HG03469 (cell line): ENCODE measurements at regions not wholly inside any gene's neighbourhood (a gene's known extent, or its start where the extent isn't known, plus 50 kb on each side); places are given as distances from the start of the nearest gene placed in this dataset.

Experiments
- ATAC-seq: cut with Tn5 transposase; IDR thresholded peaks from one replicate; pipeline ENCODE4 v1.9.1; 2021; ENCODE audit warnings: mild to moderate bottlenecking, moderate library complexity, moderate number of reproducible peaks; ENCODE audit not compliant: unreplicated experiment

- ATAC-seq = no peak
These were observed 94.6 kb upstream of the UST start for GRCh38 chr6:148652205-148652604.

GRCh38 chr6:148653138-148653776 is 93.6 kb upstream of the UST start:
- ATAC-seq = no peak

GRCh38 chr6:148657048-148657447 is 89.8 kb upstream of the UST start:
- ATAC-seq = no peak

GRCh38 chr6:148658681-148659430 is 88.0 kb upstream of the UST start:
- no peak for ATAC-seq

- no peak for ATAC-seq
These were observed 79.4 kb upstream of the UST start for GRCh38 chr6:148667395-148667794.

- ATAC-seq = no peak
These were observed 75.7 kb upstream of the UST start for GRCh38 chr6:148671085-148671484.

GRCh38 chr6:148671952-148672351 is 74.9 kb upstream of the UST start:
- ATAC-seq = no peak

GRCh38 chr6:148674306-148674705 is 72.5 kb upstream of the UST start:
- ATAC-seq = no peak

- ATAC-seq = peak; percentile 77
These were observed 69.0 kb upstream of the UST start for GRCh38 chr6:148677594-148678476.

GRCh38 chr6:148678682-148679081 is 68.1 kb upstream of the UST start:
- ATAC-seq = no peak

- ATAC-seq = no peak
These were observed 65.2 kb upstream of the UST start for GRCh38 chr6:148681666-148682065.

- no peak for ATAC-seq
These were observed 64.6 kb upstream of the UST start for GRCh38 chr6:148682252-148682651.

- no peak for ATAC-seq
These were observed 63.8 kb upstream of the UST start for GRCh38 chr6:148682990-148683389.

- no peak for ATAC-seq
These were observed 57.7 kb upstream of the UST start for GRCh38 chr6:148689168-148689567.

GRCh38 chr6:148693882-148694484 is 52.8 kb upstream of the UST start:
- ATAC-seq = peak; percentile 79
